WTC11 (cell line): ENCODE measurements at regions not wholly inside any gene's neighbourhood (a gene's known extent, or its start where the extent isn't known, plus 50 kb on each side); places are given as distances from the start of the nearest gene placed in this dataset.

Source experiments
- NFYB ChIP-seq: sonication (generic); formaldehyde crosslinking; conservative IDR thresholded peaks from 2 replicates; pipeline ENCODE4 v1.8.0; 2022; ENCODE audit warnings: low read depth, missing genetic modification reagents
- NR2C2 ChIP-seq: sonication (generic); formaldehyde crosslinking; IDR thresholded peaks from 2 replicates; pipeline ENCODE4 v1.8.0; 2022; ENCODE audit warnings: mild to moderate bottlenecking, missing genetic modification reagents
- SP1 ChIP-seq: sonication (generic); formaldehyde crosslinking; conservative IDR thresholded peaks from 2 replicates; pipeline ENCODE4 v1.8.1; 2022; ENCODE audit warnings: missing genetic modification reagents
- TEAD4 ChIP-seq: sonication (generic); formaldehyde crosslinking; IDR thresholded peaks from 2 replicates; pipeline ENCODE4 v1.8.0; 2022; ENCODE audit warnings: mild to moderate bottlenecking, missing genetic modification reagents
- ZBTB21 ChIP-seq: sonication (generic); formaldehyde crosslinking; IDR thresholded peaks from 2 replicates; pipeline ENCODE4 v1.8.1; 2023; ENCODE audit warnings: mild to moderate bottlenecking, missing genetic modification reagents, borderline replicate concordance
- TF ChIP-seq, protein P1 (sequence below): sonication (generic); formaldehyde crosslinking; IDR thresholded peaks from 2 replicates; pipeline ENCODE4 v1.8.1; 2022; ENCODE audit warnings: mild to moderate bottlenecking, missing genetic modification reagents, moderate library complexity, borderline replicate concordance
- TF ChIP-seq, protein P2 (sequence below): fragments of 200-600 bp; IDR thresholded peaks from 2 replicates; pipeline ENCODE4 v1.8.0; 2022; ENCODE audit warnings: antibody characterized with exemption
- TF ChIP-seq, protein P3 (sequence below): sonication (generic); formaldehyde crosslinking; IDR thresholded peaks from 2 replicates; pipeline ENCODE4 v1.8.0; 2022; ENCODE audit warnings: mild to moderate bottlenecking, missing genetic modification reagents
- TF ChIP-seq, protein P4 (sequence below): sonication (generic); formaldehyde crosslinking; IDR thresholded peaks from 2 replicates; pipeline ENCODE4 v1.8.1; 2022; ENCODE audit warnings: low read depth, missing genetic modification reagents, borderline replicate concordance
- TF ChIP-seq, protein P5 (sequence below): sonication (generic); formaldehyde crosslinking; IDR thresholded peaks from 2 replicates; pipeline ENCODE4 v1.8.1; 2023; ENCODE audit warnings: mild to moderate bottlenecking, missing genetic modification reagents, moderate library complexity
- TF ChIP-seq, protein P6 (sequence below): sonication (generic); formaldehyde crosslinking; IDR thresholded peaks from 2 replicates; pipeline ENCODE4 v1.8.1; 2023; ENCODE audit warnings: mild to moderate bottlenecking, missing genetic modification reagents
- TF ChIP-seq, protein P7 (sequence below): sonication (generic); formaldehyde crosslinking; IDR thresholded peaks from 2 replicates; pipeline ENCODE4 v1.8.0; 2023; ENCODE audit warnings: missing genetic modification reagents, mild to moderate bottlenecking, borderline replicate concordance
- TF ChIP-seq, protein P8 (sequence below): sonication (generic); formaldehyde crosslinking; IDR thresholded peaks from 2 replicates; pipeline ENCODE4 v1.8.0; 2023; ENCODE audit warnings: missing genetic modification reagents
- TF ChIP-seq, protein P9 (sequence below): sonication (generic); formaldehyde crosslinking; IDR thresholded peaks from 2 replicates; pipeline ENCODE4 v1.8.0; 2022; ENCODE audit warnings: mild to moderate bottlenecking, missing genetic modification reagents

DNA sequence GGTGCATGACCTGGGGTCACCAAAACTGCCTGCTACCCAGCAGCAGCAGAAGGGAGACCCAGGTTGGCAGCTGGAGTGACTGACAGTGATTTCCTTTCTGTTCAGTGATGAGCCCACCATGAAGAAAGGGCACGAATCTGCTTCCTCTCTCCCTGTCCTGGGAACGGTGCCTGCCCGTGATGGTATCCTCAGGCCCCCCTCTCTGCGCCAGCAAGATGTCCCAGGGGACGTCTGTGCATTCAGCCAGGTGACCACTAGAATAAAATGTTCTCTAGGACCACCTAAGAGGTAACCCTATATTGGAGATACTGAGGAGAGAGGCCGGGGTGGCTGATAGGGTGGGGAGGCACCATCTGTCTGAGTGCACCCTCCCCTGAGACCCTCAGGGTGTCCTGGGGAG is 294.7 kb downstream of the QKI start:
- TF ChIP-seq, protein P1, sequence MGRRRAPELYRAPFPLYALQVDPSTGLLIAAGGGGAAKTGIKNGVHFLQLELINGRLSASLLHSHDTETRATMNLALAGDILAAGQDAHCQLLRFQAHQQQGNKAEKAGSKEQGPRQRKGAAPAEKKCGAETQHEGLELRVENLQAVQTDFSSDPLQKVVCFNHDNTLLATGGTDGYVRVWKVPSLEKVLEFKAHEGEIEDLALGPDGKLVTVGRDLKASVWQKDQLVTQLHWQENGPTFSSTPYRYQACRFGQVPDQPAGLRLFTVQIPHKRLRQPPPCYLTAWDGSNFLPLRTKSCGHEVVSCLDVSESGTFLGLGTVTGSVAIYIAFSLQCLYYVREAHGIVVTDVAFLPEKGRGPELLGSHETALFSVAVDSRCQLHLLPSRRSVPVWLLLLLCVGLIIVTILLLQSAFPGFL (CRISPR knock-in tag) = no peak
- TF ChIP-seq, protein P2, sequence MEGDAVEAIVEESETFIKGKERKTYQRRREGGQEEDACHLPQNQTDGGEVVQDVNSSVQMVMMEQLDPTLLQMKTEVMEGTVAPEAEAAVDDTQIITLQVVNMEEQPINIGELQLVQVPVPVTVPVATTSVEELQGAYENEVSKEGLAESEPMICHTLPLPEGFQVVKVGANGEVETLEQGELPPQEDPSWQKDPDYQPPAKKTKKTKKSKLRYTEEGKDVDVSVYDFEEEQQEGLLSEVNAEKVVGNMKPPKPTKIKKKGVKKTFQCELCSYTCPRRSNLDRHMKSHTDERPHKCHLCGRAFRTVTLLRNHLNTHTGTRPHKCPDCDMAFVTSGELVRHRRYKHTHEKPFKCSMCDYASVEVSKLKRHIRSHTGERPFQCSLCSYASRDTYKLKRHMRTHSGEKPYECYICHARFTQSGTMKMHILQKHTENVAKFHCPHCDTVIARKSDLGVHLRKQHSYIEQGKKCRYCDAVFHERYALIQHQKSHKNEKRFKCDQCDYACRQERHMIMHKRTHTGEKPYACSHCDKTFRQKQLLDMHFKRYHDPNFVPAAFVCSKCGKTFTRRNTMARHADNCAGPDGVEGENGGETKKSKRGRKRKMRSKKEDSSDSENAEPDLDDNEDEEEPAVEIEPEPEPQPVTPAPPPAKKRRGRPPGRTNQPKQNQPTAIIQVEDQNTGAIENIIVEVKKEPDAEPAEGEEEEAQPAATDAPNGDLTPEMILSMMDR = no peak
- TF ChIP-seq, protein P3, sequence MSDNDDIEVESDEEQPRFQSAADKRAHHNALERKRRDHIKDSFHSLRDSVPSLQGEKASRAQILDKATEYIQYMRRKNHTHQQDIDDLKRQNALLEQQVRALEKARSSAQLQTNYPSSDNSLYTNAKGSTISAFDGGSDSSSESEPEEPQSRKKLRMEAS (CRISPR knock-in tag) = no peak
- no peak for TF ChIP-seq NR2C2 (CRISPR knock-in tag)
- TF ChIP-seq, protein P4, sequence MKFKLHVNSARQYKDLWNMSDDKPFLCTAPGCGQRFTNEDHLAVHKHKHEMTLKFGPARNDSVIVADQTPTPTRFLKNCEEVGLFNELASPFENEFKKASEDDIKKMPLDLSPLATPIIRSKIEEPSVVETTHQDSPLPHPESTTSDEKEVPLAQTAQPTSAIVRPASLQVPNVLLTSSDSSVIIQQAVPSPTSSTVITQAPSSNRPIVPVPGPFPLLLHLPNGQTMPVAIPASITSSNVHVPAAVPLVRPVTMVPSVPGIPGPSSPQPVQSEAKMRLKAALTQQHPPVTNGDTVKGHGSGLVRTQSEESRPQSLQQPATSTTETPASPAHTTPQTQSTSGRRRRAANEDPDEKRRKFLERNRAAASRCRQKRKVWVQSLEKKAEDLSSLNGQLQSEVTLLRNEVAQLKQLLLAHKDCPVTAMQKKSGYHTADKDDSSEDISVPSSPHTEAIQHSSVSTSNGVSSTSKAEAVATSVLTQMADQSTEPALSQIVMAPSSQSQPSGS (CRISPR knock-in tag) = no peak
- TF ChIP-seq SP1 (CRISPR knock-in tag) = no peak
- TF ChIP-seq, protein P5, sequence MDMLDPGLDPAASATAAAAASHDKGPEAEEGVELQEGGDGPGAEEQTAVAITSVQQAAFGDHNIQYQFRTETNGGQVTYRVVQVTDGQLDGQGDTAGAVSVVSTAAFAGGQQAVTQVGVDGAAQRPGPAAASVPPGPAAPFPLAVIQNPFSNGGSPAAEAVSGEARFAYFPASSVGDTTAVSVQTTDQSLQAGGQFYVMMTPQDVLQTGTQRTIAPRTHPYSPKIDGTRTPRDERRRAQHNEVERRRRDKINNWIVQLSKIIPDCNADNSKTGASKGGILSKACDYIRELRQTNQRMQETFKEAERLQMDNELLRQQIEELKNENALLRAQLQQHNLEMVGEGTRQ (CRISPR knock-in tag) = no peak
- no peak for TF ChIP-seq NFYB
- TF ChIP-seq, protein P6, sequence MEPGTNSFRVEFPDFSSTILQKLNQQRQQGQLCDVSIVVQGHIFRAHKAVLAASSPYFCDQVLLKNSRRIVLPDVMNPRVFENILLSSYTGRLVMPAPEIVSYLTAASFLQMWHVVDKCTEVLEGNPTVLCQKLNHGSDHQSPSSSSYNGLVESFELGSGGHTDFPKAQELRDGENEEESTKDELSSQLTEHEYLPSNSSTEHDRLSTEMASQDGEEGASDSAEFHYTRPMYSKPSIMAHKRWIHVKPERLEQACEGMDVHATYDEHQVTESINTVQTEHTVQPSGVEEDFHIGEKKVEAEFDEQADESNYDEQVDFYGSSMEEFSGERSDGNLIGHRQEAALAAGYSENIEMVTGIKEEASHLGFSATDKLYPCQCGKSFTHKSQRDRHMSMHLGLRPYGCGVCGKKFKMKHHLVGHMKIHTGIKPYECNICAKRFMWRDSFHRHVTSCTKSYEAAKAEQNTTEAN (CRISPR knock-in tag) = no peak
- TF ChIP-seq, protein P7, sequence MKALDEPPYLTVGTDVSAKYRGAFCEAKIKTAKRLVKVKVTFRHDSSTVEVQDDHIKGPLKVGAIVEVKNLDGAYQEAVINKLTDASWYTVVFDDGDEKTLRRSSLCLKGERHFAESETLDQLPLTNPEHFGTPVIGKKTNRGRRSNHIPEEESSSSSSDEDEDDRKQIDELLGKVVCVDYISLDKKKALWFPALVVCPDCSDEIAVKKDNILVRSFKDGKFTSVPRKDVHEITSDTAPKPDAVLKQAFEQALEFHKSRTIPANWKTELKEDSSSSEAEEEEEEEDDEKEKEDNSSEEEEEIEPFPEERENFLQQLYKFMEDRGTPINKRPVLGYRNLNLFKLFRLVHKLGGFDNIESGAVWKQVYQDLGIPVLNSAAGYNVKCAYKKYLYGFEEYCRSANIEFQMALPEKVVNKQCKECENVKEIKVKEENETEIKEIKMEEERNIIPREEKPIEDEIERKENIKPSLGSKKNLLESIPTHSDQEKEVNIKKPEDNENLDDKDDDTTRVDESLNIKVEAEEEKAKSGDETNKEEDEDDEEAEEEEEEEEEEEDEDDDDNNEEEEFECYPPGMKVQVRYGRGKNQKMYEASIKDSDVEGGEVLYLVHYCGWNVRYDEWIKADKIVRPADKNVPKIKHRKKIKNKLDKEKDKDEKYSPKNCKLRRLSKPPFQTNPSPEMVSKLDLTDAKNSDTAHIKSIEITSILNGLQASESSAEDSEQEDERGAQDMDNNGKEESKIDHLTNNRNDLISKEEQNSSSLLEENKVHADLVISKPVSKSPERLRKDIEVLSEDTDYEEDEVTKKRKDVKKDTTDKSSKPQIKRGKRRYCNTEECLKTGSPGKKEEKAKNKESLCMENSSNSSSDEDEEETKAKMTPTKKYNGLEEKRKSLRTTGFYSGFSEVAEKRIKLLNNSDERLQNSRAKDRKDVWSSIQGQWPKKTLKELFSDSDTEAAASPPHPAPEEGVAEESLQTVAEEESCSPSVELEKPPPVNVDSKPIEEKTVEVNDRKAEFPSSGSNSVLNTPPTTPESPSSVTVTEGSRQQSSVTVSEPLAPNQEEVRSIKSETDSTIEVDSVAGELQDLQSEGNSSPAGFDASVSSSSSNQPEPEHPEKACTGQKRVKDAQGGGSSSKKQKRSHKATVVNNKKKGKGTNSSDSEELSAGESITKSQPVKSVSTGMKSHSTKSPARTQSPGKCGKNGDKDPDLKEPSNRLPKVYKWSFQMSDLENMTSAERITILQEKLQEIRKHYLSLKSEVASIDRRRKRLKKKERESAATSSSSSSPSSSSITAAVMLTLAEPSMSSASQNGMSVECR (CRISPR knock-in tag) = no peak
- TF ChIP-seq, protein P8, sequence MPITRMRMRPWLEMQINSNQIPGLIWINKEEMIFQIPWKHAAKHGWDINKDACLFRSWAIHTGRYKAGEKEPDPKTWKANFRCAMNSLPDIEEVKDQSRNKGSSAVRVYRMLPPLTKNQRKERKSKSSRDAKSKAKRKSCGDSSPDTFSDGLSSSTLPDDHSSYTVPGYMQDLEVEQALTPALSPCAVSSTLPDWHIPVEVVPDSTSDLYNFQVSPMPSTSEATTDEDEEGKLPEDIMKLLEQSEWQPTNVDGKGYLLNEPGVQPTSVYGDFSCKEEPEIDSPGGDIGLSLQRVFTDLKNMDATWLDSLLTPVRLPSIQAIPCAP (CRISPR knock-in tag) = no peak
- TF ChIP-seq TEAD4 = no peak
- no peak for TF ChIP-seq ZBTB21 (CRISPR knock-in tag)
- TF ChIP-seq, protein P9, sequence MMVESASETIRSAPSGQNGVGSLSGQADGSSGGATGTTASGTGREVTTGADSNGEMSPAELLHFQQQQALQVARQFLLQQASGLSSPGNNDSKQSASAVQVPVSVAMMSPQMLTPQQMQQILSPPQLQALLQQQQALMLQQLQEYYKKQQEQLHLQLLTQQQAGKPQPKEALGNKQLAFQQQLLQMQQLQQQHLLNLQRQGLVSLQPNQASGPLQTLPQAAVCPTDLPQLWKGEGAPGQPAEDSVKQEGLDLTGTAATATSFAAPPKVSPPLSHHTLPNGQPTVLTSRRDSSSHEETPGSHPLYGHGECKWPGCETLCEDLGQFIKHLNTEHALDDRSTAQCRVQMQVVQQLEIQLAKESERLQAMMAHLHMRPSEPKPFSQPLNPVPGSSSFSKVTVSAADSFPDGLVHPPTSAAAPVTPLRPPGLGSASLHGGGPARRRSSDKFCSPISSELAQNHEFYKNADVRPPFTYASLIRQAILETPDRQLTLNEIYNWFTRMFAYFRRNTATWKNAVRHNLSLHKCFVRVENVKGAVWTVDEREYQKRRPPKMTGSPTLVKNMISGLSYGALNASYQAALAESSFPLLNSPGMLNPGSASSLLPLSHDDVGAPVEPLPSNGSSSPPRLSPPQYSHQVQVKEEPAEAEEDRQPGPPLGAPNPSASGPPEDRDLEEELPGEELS = no peak
